Heart left ventricle (tissue), 13 donors: ENCODE measurements at regions not wholly inside any gene's neighbourhood (a gene's known extent, or its start where the extent isn't known, plus 50 kb on each side); places are given as distances from the start of the nearest gene placed in this dataset.

Experiments
- POLR2A ChIP-seq, 2 donors: fragments of 450-650 bp; IDR thresholded peaks; one replicate each; pipeline ENCODE4 v1.6.1; 2017; ENCODE audit warnings: antibody characterized with exemption in 2 of 2, mild to moderate bottlenecking in 2 of 2, moderate library complexity in 2 of 2
- TF ChIP-seq, protein P1 (sequence below), 12 donors: fragments of 200-600 bp; sonication (generic) in 4 of 12; IDR thresholded peaks; one replicate each; pipeline versions ENCODE4 v1.5.0 to v1.8.0; 2018 to 2022; ENCODE audit warnings: antibody characterized with exemption in 12 of 12, mild to moderate bottlenecking in 5 of 12
- donor health status: ischemic (EF 13 %, LVEDD 7.1; RV severe dilation, severe dysfunction).
- donor health status: DM: no; HTN: yes; CAD: no.
- donor health status: DM: no; HTN: no; CAD: no.
- donor health status: ischemic (EF 25% LVEDD 6.9; RV normal size, moderate dysfunction).
- donor health status: ischemic (EF 25% LVEDD 5.7; RV mildly dilated, moderate dysfunction).
- donor health status: ischemic (EF 35%, LVEDD 5.7; RV mildly dilated, moderate dysfunction).
- donor health status: nonischemic (EF 11% LVEDD 7.7; RV severe dilation, severe dysfunction).
- donor health status: DM: yes; HTN: yes; CAD: no.
- donor health status: PGD.
- donor health status: ischemic (EF 29% LVEDD 5.4; RV normal size, mild dysfunction).
- donor health status: nonischemic (EF 23%, LVEDD 6.1; RV moderate dilation, normal function).

DNA sequence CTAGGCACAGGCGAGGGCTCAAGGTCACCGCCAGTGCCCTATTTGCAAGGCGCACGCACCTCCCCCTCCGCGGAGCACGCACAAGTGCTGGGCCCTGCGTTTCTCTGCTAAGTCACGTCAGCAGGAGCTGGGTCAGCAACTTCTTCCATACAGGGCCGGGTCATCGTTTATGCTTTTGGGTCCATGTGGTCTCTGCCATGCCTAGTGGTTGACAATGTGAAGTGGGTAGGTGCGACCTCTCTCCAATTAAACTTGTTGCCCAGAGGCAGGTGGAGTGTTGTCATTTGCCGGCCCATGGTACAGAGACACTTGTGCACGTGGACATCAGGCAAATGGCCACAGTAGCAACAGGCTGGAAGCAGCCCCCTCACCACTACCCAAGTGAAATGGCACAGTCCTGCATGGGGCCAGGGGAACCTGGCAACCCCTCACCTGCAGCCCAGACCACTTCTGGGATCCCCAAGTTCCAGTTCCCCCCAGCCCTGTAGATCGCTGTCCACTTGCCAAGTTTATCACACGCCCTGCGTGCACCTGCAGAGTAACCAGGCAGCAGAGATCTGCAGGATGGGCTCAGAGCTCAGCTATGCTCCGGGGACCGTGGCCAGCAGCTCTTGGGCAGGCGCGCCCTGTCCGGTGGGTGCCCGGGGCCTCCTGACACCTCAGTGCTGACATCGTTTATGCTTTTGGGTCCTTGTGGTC, 86.1 kb upstream of the PPP2R2D start:
- TF ChIP-seq, protein P1, sequence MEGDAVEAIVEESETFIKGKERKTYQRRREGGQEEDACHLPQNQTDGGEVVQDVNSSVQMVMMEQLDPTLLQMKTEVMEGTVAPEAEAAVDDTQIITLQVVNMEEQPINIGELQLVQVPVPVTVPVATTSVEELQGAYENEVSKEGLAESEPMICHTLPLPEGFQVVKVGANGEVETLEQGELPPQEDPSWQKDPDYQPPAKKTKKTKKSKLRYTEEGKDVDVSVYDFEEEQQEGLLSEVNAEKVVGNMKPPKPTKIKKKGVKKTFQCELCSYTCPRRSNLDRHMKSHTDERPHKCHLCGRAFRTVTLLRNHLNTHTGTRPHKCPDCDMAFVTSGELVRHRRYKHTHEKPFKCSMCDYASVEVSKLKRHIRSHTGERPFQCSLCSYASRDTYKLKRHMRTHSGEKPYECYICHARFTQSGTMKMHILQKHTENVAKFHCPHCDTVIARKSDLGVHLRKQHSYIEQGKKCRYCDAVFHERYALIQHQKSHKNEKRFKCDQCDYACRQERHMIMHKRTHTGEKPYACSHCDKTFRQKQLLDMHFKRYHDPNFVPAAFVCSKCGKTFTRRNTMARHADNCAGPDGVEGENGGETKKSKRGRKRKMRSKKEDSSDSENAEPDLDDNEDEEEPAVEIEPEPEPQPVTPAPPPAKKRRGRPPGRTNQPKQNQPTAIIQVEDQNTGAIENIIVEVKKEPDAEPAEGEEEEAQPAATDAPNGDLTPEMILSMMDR (IDR thresholded peaks at IDR 0.05), result no peak
- TF ChIP-seq POLR2A (IDR thresholded peaks at IDR 0.05), result no peak
